ENCODE measurements at regions not wholly inside any gene's neighbourhood (a gene's known extent, or its start where the extent isn't known, plus 50 kb on each side); places are given as distances from the start of the nearest gene placed in this dataset.

DNA sequence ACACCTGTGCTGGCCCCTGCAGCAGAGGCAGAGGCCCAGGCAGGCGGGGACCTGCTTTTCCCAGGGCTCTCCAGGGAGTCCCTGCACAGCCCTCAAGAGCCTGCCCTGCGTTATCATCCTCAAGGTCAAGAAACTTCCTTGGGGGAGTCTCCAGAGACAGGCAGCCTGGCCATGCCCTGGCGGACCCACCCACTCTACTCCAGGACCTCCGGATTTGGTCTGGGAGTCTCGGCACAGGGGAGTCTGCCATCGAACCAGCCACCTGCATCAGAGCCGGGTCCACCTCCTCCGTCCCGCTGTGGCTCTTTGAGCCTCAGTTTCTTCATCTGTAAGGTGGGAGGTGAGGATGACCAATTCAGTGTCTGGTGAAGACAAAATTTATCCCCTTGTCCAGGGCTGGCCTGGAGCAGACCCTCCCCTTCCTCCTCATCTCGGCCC is 75.3 kb upstream of the TNRC6C start:
- DNase-seq, result no peak

DNA sequence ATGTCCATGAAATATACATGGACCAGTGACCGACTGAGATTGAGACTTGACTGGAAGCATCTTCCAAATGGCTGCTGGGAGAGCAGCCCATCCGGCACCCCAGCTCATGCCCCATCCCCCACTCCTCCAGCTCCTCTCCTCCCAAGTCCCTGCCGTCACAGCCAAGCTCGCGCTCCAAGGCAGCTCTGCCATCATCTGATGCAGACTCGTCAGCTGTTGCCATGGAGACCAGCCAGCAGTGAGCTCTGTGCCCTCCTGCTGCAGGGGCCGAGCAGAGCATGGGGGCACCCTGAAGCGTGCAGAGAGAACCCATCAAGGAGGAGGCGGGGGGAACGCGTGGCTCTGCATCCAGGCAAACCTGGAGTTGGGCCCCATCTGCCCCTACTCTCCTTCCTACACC is 74.5 kb upstream of the TNRC6C start:
- DNase-seq, result peak; percentile 61

DNA sequence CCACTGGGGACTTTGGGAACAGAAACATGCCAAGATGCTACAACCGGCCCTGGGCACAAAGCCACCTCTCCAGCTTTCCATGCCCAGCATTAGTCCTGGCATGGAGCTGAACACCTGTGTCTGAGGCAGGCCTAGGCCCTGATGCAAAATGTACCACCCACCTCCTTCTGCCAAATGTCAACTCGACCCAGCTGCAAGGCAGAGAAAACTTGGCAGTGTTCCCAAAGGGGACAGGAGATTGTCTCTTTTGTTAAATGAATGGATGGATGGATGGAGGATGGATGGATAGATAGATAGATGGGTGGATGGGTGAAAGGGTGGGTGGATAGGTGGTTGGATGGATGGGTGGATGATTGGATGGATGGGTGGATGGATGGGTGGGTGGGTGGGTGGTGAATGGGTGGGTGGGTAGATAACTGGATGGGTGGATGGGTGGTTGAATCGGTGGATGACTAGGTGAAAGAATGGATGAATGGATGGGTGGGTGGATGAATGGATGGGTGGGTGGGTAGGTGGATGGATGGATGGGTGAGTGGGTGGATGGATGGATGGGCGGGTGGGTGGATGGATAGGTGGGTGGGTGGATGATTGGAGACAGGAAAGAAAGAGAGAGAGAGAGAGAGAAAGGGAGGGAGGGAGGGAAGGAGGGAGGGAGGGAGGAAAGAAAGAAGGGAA is 73.4 kb upstream of the TNRC6C start:
- no peak for DNase-seq

DNA sequence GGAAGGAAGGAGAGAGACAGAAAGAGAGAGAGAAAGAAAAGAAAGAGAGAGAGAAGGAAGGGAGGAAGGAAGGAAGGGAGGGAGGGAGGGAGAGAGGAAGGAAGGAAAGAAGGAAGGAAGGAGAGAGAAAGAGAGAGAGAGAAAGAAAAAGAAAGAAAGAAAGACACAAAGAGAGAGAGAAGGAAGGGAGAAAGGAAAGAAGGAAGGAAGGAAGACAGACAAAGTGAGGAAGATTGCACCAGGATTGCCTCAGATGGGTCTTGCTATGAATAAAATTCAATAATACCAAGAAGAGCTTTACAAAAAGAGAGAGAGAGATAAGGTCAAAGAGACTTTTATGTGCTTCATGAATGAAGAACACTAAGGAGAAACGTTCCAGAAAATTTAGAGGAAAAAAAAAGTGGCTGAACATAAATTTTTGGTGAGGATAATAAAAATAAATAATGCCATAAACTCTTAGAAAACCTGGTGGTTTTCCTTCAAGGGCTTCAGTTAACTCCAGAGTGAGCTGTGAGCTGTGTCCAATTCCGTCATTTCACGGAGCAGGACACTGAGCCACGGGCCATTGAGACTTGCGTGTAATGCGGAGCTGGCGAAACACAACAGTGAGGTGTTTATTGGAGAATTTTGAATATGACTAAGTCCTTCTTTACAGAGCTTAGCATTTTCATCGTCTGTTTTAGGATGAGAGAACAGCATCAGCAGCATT is 72.7 kb upstream of the TNRC6C start:
- no peak for DNase-seq

DNA sequence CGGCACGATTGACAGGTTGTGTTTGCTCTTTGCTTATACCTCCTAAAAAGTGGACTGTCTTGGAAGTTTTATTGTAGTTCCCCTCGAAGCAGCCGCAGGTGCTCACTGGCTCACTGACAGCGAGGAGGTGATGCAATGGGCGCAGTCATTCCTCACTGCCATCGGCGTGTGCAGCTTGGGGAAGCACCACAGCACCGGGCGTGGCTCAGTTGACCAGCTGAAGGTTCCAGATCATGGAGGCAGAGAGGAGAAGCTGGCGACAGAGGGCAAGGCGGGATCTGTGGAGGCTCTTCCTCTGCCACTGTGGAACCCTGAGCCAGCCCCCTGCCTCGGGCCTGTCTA is 72.1 kb upstream of the TNRC6C start:
- DNase-seq, result no peak

DNA sequence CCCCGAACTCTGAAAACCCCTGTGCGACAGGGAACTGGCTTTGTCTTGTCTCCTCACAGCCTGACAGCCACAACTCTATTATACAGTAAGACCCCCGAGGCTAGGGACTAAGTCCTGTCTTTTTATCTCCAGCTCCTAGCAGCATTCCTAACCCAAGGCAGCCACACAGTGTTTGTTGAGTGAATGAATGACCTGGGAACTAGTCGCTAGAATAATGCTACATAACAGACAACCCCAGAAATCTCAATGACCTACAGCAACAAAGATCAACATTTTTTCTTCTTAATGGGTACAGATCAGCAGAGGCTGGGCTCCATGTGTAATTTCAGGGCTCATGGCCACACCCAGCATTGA is 71.4 kb upstream of the TNRC6C start:
- no peak for DNase-seq

DNA sequence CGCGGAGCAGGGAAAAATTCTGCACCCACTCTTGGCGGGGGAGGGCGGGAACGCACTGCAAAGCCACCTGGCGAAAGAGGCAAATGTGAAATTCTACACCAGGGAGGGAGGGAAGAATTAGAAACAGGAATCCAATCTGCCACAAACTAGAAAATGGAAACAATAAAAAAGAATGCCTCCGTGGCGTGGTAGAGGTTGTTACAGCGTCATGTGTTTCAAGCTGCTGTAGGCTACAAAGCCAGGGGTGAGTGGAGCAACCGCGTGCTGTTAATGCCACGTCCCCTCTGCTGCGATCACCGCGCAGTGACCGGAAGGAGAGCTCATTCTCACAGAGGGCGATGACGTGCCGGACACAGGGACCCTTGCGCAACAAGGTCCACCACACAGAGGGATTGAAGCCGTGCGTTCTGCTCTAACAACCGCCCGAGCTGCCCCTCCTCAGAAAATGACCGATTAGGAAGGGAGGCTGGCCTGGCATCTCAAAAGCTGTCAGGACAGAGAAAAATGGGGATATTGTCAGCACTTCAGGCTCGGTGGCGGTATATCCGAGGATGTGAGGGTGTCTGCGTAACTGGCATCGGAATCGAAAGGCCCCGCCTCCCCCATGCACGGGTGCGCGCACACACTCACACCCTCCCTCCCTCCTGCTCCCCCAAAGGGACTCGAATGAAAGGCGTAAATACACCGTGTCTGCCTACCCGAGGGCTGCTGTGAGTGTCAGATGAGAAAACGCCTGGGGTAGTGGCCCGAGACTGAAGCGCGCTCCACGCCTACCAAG is 70.8 kb upstream of the TNRC6C start:
- peak; percentile 40 for DNase-seq

DNA sequence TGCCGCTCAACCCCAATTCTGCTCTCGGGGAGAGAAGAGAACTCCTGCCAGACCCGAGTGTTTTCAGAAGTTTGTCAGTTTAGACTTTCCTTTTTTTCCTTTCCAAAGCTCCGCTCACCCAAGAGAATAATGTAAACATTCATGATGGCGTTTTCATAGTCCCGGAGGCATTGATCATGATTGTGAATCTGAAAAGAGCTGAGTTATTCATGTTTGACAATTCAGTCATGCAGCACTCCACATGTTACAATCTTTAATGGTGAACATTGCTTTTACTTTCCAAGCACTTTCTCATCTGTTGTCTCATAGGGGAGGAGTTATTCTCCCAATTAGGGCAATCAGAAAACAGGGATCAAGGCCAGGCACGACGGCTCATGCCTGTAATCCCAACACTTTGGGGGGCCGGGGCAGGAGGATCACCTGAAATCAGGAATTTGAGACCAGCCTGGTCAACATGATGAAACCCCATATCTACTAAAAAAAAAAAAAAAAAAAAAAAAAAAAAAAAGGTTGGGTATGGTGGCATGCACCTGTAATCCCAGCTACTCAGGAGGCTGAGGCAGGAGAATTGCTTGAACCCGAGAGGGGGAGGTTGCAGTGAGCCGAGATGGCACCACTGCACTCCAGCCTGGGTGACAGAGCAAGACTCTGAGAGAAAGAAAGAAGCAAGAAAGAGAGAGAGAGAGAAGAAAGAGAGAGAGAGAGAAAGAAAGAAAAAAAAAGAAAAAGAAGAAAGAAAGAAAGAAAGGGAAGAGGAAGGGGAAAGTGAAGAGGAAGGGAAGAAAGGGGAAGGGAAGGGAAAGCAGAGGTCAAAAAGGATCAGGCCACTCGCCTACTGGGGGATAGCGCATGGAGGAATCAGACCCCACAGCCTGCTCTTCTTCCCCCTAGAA is 70.0 kb upstream of the TNRC6C start:
- DNase-seq, result no peak

DNA sequence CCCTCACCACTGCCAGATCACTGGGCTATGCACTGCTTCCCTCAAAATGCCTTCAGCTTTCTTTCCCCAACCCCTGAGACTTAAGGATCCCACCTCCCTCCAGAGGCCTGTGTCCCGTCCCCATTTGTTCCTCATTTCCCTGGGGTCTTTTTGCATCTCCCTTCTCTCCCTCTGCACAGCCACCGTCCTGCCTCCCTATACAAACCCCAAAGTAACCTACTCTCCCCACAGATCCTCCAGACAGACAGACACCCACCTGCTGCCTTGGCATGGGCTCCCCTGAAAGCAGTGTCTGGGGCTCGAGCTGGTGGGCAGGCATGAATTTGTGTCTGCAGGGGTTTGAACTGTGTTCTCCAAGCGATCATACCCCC is 69.4 kb upstream of the TNRC6C start:
- no peak for DNase-seq

DNA sequence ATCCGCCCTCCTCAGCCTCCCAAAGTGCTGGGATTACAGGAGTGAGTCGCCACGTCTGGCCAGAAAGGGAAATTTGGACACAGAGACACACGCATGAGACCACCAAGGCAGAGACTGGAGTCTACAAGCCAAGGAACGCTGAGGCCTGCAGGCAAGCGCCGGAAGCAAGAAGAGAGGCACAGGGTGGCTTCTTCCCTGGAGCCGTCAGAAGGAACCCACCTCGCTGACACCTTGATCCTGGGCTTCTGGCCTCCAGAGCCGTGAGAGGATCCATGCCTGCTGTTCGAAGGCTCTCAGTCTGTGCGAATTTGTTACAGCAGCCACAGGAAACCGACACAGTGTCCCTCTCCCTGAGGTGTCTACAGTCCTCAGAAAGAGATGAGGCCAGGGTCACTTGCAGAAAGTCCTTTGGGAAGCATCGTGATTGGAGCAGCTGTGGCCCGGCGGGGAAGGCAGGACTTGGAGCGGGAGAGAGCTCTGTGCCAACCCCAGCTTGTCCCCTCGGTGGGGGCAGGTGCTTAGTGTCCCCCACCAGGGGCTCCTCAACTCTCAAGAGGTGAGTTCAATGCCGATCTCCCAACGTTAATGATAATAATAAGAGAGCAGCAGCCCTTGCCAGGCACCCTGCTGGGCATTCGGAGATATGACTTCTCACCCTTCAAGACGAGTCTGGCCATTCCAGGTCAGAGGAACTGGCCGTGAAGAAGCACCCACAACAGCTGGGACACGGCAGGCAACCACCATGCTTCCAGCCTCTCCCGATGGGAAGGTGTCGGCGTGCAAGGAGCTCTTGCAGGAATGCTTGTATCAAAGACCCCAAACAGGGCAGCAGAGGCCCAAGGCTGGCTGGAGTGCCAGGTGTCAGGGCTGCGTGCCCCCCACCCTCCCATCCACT is 68.4 kb upstream of the TNRC6C start:
- no peak for DNase-seq

DNA sequence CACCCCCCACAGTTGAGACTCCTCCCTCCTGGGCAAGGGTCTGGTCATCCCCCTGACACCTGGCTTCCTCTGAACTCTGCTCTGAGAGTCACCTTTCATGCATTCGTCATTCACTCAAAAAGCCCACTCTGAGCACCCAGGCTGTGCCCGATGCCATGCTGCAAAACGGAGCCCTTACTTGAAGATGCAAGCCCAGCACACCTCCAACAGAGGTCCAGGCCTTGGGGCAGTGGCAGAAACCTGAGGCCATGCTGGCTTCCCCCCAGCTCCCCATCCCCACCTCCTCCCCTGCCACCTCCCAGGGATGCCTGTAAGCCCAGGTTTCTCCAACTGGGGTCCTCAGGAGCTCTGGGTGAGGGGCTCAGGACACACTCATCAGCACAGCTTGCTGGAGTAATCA is 67.7 kb upstream of the TNRC6C start:
- no peak for DNase-seq

DNA sequence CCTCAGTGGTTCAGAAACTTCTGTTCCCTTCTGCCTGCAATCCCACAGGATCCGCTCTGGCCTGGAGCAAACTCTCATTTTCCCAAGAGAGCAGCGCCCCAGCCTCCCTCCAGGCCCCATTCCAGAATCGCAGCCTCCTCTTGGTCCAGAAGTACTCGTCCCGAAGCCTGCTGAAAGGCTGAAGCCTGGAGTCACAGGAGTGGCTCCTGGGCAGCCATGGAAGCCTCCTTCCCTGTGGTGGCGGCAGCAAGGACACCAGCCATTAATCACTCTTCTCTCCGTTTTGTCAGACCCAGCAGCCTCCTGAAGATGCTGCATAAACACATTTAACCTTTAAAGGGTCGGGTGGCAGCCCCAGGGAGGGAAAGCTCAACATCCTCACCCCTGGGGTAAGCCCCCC is 66.9 kb upstream of the TNRC6C start:
- DNase-seq, result no peak

DNA sequence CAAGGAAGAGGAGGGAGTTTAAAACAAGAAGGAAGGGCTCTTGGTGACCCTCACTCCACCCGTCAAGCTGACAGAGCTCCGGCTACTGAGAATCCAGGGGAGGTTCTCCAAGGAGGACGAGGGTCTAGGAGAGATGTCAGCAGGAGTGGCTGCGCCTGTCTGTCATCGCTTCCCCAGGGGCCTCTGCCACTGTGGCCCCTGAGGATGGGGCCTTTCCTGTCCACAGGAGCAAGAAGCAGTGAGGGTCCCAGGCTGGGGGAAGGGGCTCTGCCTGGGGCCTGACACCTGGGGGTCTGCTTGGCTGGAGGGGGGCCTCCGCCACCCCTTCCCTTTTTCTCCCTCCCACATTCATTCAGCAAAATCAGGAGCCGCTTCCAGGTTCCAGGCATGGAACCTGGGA is 66.5 kb upstream of the TNRC6C start:
- no peak for DNase-seq

DNA sequence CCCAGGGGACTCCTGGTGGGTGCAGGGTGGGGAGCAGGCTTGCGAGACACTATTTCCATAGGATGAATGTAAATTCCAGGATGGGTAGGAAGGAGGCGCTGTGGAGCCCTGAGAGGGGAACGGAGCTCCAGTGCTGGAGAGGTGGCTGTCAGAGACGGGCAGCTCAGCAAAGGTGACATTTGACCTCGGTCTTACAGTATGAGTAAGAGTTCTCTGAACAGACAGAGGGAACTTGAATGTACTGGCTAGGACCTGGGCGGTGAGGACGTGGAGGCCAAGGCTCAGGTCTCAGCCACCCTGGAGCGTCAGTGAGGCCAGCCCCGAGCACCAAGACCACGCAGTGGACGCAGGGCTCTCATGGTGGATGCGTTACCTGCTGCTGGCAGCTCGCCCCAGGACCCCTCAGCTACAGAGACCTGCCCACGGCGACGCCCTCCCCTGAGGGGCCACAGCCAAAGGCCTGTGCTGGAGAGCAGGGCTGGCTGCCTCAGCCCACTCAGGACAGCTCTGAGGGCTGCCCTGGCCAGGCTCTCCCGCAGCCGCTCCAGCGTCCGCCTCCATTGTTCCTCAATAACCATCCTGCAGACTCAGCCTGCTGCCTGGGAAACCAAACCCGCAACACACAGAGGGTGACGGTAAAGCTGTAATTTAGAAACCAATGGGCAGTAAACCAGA is 65.9 kb upstream of the TNRC6C start:
- peak; percentile 43 for DNase-seq

DNA sequence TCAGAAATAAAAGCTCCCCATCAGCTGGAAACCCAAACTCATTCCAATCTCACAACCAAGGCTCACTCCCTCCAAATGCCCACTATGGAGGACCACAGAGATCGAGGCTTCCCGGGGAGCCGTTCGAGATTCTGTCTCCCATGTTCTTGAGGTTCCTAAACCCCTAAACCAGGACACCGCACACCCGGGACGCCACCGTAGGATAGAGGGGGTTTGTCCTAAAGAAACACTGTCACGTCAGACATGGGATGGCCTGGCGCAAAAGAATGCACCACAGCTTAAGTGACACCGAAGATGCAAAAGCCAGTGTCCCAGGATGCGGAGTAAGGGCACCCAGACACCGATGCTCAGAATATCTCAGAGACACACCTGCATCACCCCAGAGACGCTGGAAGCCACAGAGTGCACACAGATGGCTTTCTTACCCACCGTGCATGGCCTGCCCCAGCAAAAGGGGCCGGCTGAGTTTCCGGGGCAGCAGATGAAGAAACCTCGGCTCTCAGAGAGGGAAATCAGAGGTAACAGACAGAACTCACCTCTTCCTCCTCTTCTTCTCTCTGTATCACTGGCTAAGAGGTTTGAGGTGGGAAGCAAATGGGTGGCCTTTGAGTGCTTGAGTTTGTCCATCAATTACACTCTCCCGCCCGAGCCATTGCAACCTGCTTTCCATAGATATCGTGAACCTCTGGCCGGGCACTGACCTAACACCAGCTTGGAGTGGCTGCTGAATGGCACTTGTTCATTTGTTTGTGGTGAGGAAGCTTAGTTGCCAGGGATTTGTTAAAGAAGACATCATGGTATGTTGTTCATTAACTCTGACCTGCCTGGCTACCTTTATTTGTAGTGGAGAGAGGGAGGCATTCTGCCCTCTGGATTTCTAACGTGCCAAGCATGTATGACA is 65.1 kb upstream of the TNRC6C start:
- no peak for DNase-seq

DNA sequence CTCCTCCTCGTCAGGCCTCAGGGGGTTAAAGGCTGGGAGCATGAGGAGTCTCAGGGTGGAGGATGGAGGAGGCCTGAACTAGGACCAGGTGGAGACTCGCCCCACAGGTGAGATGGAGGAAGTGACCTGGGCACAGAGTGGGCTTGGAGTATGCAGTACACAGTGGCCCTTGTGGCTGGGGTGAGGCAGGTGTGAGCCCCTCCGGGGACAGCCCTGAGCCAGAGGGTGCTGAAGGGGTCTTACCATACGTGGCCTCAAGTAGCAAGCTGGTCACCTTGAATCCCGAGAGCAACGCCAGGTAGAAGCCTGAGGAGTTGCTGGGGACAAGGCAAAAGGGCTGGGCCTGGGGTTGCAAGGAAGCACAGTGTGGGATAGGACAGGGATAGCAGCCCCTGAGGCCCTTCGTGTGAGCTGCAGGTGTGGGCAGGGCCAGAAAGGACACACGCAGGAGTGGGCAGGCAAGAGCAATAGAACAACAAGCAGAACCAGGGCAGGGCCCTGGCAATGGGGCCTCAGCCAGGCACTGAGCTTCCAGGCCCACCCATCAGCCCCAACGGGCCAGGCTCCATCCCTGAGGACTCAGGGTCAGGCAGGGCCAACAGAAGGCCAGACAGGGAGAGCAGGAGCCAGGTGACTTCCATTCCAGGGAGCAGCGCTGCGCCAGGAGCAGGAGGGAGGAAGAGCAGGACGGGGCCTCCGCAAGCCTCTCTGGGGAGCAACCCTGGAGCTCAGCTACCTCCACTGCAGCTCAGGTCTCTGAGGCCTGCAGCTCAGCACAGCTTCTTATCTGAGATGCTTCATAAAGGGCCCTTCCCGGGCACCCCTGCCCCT is 64.2 kb upstream of the TNRC6C start:
- no peak for DNase-seq

DNA sequence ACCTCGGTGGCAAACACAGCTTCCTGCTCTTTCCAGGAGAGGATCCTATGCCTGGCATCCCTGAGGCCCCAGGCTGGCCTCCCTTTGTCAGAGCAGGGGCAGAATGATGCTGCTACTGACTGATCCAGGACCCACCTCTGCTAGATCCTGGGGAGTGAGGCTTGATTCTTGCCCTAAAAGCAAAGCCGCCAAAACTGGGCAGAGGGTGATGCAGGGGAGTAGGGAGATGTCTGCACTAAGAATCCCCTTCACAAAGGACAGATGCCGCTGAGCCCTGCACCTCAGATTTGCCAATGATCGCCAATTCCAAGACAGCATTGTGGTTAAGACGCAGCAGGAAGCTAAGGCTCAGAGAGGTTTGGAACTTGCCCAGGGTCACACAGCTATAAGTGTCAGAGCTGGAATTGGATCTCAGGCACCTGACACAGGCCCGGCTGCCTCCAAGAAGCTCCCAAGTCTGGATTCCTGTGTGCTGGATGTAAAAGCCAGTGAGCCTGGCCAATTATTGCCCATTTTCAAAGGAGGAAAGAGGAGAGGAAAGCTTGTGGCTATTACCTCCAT is 60.7 kb upstream of the TNRC6C start:
- no peak for DNase-seq

DNA sequence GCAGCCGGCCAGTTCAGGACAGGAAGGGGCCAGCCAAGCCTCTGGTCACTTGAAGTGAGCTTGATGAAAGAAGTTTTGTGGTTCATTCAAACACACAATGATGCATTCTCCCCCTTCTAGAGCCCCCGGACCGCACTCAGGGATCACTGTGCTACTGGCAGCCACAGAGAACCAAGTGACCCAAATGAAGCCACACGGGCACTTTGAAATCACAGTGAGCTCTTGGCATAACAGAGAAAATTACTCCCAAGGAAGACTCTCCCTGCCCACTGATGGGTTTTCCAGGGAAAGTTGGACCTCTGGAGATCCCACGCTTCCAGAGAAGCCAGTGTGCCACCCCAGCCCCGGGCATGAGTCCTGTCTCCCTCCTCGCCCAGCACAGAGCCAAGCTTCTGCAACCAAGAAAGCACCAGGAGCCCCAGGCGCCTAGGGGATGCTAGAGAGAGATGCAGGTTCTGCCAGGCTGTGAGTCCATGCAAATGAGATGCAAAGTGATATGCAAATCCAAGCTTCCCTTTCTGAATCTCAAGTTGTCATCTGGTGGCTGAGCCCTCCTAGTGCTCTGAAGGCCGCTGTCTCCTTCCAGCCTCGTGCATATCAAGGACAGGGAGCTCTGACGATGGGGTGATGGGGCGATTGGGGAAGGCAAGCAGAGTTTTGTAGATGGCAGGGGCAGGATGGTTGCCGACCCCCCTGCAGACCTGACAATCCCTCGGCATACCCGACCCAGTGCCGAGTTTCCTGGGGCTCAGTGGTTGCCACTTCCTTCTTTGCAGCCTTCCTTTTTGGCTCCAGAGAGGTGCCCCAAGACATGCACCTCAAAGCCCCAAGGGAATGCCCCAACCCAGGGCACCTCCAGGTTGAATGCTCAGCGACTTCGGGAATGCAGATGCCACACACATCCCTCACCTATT is 59.7 kb upstream of the TNRC6C start:
- DNase-seq, result no peak
